Adrenal gland (tissue), 5 donors: ENCODE measurements at regions not wholly inside any gene's neighbourhood (a gene's known extent, or its start where the extent isn't known, plus 50 kb on each side); places are given as distances from the start of the nearest gene placed in this dataset.

Experiments used
- CTCF ChIP-seq, 6 experiments: fragments of 450-650 bp in 4 of 6; fragments of 200-600 bp in 2 of 6; sonication (generic) in 1 of 6; IDR thresholded peaks; 1 replicate in 5 of 6; 2 replicates in 1 of 6; pipeline versions ENCODE4 v1.5.1 to v1.8.0; 2016 to 2021; ENCODE audit warnings: antibody characterized with exemption in 6 of 6, mild to moderate bottlenecking in 2 of 6, moderate library complexity in 1 of 6
- POLR2A ChIP-seq, 2 donors: fragments of 450-650 bp; IDR thresholded peaks; one replicate each; pipeline ENCODE4 v1.6.1; 2017; ENCODE audit warnings: antibody characterized with exemption in 2 of 2, mild to moderate bottlenecking in 2 of 2, moderate library complexity in 1 of 2
- donor health status: DM: no; HTN: no; CAD: no.

- no peak for TF ChIP-seq POLR2A (IDR thresholded peaks at IDR 0.05)
- no peak for TF ChIP-seq CTCF (IDR thresholded peaks at IDR 0.05)
Observed at GRCh38 chr1:234896477-234897389, 231.9 kb downstream of the TOMM20 start.
